Lower leg skin (tissue), 3 donors: ENCODE measurements at regions not wholly inside any gene's neighbourhood (a gene's known extent, or its start where the extent isn't known, plus 50 kb on each side); places are given as distances from the start of the nearest gene placed in this dataset.

Experiments used
- CTCF ChIP-seq, 3 donors: fragments of 450-650 bp; IDR thresholded peaks; one replicate each; pipeline ENCODE4 v1.5.1; 2016; ENCODE audit warnings: antibody characterized with exemption in 3 of 3, mild to moderate bottlenecking in 3 of 3, moderate library complexity in 2 of 3
- POLR2A ChIP-seq, 2 donors: fragments of 450-650 bp; IDR thresholded peaks; one replicate each; pipeline ENCODE4 v1.6.1; 2016 to 2017; ENCODE audit warnings: antibody characterized with exemption in 2 of 2, mild to moderate bottlenecking in 1 of 2, moderate library complexity in 1 of 2

- no peak for TF ChIP-seq CTCF (IDR thresholded peaks at IDR 0.05)
- TF ChIP-seq POLR2A (IDR thresholded peaks at IDR 0.05), result no peak
Measured at GRCh38 chr2:220588148-220588547, 960.7 kb downstream of the SLC4A3 start.
